GM18499 (cell line): ENCODE measurements at regions not wholly inside any gene's neighbourhood (a gene's known extent, or its start where the extent isn't known, plus 50 kb on each side); places are given as distances from the start of the nearest gene placed in this dataset.

ENCODE experiments used
- ATAC-seq: cut with Tn5 transposase; IDR thresholded peaks from one replicate; pipeline ENCODE4 v1.9.1; 2021; ENCODE audit warnings: moderate number of reproducible peaks; ENCODE audit not compliant: insufficient read depth, unreplicated experiment

DNA sequence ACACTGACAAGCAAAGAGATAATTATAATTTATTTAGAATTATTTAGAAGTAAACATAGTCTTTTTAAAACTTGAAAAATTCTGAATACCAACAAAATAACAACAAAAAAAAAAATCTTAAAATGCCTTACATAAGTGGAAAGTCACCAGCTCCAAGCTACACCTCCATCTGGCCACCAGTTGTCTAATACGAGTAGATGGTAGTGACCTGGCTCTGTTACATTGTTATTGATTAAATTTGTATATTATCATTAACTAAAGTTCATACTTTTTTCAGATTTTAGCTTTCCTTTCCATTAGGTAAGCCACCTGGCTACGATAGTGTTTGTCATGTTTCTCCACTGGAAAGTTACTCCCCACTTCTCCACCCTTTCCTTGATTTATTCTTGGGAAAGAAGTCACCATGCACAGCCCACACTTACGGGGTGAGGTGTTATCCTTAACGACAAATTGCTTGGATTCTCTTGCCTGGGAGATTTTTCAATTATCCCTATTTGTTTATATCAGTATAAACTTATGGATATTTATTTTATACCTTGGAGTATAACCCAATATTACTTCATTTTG, 464.5 kb upstream of the CHAC2 start:
- ATAC-seq: no peak

DNA sequence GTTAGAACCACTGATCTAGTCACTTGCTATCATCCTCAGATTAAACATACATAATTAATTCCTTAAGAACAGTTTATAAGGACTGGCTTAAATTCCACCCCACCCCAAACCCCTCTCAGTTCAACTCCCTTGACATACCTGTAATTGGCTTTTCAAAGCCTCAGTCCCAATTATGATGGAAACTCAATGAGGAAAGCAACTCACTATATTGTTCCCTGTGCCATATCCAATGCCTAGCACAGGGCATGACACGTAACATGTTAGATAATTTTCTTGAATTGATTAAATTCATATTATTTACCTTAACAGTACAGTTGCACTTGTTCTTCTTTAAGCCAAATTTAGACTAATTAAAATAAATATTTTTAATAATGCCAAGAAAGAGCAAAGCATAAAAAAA, 465.1 kb upstream of the CHAC2 start:
- ATAC-seq: no peak

DNA sequence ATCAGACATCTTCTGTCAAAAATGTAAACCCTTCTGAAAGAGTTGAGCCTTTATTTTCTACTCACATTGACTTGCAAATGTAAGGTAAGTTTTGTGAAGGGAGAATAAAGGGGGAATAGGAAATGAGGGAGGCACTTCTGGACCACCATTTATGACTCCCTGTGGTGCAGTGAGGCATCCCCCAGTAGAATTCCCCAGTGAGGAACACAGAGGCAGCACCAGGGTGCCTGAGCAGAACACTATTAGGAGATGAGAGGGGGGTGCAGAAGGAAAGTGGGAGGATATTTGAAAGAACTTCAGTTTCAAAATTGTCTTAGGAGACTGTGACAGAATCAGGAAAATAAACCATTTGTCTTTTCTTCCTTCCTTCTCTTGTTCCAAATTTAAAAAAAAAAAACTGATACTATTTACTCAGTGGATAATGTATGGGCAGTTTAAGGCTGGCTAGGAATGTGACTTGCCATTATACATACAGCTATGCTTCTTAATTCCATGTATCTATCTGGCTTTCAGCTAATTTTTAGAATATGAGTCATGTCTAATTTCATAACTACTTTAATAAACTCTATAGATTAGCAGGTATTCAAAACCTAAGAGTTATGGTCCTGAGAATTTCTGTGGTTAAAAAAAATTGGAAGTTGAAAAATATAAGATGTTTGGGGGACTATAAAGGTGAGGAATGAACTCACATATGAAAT, 478.1 kb upstream of the CHAC2 start:
- ATAC-seq: no peak

DNA sequence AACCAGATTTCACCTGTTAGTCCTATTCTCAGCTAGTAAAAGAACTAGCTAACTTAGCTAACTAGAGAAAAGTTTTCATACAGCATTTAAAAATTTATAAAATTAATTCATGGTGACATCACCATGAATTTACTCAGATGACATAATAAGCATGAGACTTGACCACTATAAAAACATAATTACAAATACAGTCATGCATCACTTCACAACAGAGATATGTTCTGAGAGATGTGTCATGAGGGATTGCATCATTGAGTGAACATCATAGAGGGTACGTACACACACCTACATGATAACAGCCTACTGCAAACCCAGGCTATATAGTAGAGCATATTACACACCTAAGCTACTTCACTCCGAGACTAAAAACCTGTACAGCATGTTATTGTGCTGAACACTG, 481.3 kb upstream of the CHAC2 start:
- ATAC-seq: no peak

DNA sequence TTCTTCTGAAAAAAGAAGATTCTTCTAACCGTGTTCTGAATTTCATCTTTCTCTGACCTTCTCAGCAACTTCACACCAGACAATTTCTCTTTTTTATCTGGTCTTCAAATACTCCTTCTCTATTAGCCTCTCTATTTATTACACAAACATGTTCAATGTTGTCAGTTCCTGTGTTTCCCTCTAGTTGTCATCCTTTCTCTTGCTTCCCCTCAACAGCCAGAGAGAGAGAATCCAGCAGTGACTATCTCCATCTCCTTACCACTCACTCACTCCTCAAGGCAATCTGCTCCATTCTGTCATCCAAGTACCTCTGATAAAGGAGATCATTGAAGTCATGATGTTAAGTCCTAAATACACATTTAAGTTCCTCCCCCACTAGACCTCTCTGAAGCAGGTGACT, 491.9 kb upstream of the CHAC2 start:
- ATAC-seq: no peak

DNA sequence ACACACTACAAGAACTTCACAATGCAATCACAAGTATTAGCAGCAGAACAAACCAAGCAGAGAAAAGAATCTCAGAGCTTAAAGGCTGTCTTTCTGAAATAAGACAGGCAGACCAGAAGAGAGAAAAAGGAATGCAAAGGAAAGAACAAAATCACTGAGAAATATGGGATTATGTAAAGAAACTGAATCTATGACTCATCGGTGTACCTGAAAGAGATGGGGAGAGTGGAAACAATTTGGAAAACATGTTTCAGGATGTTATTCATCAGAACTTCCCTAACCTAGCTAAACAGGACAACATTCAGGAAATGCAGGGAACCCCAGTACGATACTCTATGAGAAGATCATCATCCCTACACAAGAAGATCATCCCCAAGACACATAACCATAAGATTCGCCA, 499.0 kb upstream of the CHAC2 start:
- no peak for ATAC-seq

DNA sequence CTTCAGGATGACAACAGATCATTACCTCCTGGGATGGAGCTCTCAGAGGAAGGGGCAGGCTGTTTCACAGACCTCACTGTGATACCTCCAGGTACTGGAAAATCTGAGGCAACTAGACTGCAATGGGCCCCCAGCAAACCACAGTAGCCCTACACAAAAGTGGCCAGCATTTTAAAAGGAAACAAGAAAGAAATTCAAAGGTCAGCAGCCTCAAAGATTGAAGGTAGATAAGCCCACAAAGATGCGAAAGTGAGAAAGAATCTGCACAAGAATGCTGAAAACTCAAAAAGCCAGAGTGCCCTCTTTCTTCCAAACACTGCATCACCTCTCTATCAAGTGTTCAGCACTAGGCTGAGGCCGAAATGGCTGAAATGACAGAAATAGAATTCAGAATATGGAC, 499.5 kb upstream of the CHAC2 start:
- ATAC-seq: no peak

DNA sequence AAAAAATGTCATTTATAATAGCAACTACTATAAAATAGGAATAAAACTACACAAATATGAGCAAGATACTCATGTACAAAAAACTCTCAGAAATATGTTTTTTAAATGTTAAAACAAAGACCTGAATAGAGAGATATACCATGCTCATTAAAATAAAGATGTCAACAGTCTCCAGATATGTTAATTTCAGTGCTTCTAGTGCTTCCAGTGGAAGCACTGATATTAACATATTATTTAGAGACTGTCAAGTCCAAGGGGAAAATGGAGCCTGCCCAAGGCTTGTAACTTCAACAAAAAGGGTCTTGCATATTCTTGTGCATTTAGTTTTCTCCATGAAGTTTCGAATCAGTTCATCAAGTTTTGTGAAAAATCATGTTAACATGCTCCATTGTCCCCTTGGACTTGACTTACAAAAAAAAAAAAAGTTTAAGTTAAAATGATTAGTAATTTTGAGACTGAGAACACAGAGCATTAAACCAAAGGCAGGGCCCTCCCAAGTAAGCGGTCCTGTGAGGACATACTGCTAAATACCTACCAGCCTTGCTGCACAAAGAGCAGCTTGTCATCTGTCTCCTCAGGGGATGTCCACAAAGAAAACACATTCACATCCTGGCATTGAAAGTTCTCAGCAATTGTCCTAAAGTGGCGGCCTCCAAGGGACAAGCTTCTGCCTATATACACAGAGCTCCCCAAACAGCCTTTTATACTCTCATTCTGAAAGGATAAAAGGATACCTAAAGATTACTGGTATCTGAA, 501.9 kb upstream of the CHAC2 start:
- no peak for ATAC-seq

DNA sequence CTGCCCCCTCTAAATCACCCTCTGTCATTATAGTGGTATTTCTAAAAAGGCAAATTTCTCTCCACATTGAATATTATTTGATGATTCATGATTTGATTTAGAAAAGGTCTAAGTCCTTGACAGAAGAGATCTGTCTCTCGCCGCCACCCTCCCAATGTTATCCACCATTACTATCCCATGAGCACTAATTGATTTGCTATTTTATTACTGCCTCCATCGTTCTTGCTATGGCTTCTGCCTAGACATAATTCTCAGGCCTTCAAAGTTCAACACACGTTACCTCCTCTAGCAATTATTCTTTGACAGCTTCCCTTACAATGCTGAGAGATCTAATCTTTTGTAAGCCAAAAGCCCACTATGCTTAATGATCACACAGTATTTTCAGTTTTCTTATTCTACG, 507.0 kb upstream of the CHAC2 start:
- ATAC-seq: no peak

DNA sequence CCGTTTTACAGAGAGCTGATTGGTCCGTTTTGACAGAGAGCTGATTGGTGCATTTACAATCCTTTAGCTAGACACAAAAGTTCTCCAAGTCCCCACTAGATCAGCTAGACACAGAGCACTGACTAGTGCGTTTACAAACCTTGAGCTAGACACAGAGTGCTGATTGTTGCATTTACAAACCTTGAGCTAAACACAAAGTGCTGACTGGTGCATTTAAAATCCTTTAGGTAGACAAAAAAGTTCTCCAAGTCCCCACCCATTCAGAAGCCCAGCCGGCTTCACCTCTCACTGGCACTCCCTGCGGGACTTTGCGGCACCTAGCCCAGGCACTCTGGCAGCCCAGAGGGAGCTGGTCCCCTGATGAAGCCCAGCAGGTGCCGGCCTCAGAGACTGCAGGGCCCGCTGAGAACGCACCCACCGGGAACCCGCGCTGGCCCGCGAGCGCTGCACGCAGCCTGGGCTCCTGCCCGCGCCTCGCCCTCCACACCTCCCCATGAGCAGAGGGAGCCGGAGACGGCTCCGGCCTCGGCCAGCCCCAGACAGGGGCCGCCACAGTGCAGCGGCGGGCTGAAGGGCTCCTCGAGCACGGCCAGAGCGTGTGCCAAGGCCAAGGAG, 508.1 kb upstream of the CHAC2 start:
- ATAC-seq: no peak

DNA sequence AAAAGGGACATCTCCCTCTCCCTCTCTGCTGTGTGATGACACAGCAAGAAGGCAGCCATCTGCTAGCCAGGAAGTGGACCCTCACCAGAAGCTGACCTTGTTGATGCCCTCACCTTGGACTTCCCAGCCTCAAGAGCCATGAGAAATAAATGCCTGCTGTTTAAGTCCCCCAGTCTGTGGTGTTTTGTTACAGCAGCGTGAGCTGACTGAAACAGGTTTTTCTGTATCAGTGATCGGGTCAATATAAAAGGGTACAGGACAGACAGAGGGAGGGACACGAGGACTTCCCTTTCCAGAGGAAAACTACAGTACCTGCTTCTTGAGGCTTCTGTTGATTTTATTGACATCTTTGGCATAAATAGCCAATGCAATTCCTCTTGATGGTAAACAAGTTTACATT, 510.3 kb upstream of the CHAC2 start:
- ATAC-seq: no peak

DNA sequence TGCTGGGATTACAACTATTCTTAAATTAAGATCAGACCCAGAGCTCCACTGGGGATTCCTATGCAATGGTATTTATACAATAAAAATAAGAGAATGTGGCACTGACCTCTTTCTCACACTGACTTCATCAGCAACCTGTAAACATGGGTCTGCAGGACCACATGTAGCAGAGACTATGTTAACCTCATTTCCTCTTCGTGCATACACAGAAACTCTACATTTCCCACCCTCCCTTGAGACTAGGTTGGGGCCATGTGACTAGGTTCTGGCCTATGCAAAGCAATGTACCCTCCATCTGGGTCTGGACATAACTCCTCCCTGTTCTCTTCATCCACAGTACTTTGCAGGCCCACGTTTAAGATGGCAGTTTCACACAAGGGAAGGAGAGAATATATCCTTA, 514.4 kb upstream of the CHAC2 start:
- no peak for ATAC-seq

DNA sequence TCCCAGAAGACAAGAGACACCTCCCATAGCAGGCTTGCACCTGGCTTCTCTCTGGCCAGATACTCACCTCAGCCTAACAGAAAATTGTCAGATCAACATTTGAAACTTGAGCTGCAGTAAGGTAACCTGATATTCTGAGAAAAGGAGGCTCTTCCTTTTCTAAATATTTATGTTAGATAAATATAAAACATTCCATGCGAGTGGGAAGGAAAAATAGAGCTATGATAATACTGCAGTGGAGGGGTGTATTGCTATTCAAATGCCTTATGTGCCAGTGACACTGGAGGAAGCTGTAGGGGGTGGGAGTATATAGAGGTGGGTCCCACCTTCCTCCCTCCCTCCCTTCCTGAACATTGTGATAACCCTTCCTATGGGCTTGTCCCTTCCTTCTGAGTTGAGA, 515.5 kb upstream of the CHAC2 start:
- ATAC-seq: no peak

DNA sequence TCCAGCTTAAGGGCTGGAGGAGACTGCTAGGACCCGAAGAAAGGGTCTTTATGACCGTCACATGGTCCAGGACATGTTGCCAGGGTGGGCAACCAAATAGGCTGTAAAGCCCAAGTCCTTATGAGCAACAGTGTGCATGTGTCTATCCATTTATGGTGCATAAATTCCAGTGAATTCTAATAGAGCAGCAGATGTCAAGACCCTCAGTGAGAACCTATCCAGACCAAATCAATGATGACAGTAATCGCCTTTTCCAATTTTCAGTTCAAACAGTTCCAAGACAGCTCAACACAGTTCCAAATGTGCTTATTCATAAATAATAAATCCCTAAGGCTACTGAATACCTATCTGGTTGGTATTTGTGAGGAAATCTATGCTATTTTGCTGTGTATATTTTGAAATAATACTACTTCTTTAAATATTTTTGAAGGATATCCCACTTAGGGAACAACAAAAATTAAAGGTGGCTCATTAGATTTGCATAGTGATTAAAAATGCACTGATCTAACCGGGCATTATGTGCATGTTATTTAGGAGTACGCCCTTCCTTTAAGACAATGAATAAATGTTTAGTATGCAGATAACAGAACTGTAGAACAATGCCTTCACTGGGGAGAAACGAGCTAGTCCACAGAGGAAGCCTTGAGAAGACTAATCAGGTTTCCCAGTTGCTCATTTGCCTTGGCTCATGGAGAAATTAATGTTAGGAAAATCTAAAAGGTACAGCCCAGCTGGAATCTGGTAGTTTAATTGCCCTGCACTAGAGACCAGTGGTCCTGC, 519.5 kb upstream of the CHAC2 start:
- no peak for ATAC-seq

DNA sequence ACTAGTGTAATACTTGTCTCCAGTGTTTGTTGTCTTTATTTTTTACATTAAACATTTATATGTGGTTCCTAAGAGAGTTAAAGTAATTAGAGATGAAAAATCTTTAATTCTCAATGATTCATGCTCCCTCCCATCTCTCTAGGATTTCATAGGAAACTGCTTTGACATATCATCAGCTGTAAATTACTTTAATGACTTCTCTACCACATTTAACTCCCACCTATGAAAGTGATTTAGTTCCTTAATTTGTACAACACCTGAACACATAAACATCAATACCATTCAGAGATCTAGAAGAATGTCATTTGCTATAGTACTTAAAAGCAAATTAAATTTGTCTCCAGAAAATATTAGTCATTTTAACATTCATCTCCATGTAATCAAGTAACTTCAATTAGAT, 524.2 kb upstream of the CHAC2 start:
- ATAC-seq: no peak

DNA sequence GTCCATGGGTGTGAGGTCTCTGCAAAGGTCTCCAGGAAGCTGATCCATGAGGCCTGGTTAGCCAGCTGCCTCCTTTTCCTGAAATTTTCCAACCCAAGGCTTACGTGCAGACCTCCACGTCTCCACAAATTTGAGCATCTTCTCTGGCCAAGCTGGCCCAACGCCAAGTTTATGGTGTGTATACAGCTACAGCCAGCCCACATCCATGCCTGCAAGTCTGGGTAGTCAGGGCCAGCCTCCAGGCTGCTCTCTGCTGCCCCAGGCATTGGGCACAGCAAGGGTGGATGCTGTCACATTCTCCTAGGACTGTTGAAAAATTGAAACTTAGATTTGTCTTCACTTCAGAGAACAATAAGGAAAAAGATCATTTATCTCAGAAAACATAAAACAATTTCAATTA, 525.5 kb upstream of the CHAC2 start:
- no peak for ATAC-seq

DNA sequence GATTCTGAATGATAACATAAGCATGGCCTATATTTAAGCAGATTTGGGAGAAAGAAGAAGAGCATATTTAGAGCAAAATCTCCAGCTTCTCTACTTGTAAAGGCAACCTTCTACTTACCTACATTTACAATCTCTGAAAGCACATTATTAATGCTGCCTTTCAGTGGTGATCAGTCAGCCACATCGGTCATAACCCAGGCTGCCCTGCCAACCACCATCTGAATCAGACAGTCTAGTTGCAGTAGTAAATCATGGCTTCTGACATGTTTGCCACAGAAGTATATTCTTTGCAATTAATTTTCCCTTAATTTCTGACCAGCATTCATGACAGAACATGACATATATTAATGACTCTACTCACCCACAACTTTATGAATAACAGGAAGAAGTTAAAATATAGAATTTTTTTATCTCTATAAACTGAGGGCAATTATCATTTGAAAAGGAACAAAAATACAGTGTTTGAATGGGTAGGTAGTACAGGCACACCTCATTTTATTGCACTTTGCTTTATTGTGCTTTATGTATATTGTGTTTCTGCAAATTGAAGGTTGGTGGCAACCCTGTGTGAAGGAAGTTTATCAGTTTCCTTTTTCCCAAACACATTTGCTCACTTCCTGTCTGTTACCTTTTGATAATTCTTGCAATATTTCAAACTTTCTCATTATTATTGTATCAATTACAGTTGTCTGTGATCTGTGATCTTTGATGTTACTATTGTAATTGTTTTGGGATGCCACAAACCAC, 531.6 kb upstream of the CHAC2 start:
- ATAC-seq: no peak

DNA sequence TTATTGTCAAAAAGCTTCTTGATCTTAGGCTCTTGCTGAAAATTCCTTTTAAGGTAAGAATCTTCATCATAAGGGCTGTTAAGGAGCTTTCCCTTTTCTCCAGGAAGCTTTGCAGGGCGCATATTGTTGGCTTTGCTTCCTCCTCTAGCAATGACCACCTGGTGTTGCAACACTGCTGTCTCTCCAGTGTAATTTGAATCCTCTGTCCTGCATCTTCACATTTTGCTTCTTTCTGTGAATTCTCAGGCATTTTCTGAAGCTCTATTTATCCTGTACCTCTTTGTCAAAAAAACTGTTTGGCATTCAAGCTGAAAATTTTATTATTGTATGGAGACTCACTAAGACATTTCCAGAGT, 533.1 kb upstream of the CHAC2 start:
- no peak for ATAC-seq

DNA sequence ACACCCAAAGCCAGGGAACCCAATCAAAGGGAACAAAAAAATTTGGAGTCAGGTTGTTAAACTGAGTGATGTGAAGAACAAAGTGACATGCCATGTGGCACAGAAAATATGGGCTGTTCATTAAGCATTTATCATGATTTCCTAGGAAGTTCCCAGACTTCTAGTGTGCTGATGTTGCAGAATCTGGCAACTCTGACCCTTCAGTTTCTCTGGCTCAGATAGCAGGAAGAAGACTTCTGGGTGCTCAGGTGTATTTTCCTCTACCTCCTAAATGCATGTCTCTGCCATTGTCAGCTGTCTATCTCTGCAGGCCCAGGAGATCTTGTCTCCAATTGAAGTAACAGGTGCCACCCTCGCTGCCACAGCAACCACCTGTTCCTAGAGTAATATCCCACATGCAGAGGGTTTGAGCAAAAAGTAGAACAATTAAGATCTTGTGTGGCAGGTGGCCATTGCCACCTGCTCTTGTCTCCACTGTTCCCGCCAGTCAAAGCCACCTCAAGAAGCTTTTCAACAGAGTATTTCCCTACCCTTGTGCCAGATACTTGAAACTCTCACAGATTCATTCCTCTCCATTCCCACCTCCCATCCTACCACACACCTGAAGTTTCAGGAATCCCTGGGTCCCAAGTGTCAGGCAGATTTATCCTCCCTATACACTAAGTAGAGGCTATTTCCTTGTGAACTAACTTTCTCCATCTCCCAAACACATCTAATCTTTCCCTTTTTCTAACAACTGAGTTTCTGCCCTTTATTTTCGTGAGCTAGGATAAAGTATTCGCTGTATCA, 533.7 kb upstream of the CHAC2 start:
- no peak for ATAC-seq
